ENCODE measurements at regions not wholly inside any gene's neighbourhood (a gene's known extent, or its start where the extent isn't known, plus 50 kb on each side); places are given as distances from the start of the nearest gene placed in this dataset.

DNA sequence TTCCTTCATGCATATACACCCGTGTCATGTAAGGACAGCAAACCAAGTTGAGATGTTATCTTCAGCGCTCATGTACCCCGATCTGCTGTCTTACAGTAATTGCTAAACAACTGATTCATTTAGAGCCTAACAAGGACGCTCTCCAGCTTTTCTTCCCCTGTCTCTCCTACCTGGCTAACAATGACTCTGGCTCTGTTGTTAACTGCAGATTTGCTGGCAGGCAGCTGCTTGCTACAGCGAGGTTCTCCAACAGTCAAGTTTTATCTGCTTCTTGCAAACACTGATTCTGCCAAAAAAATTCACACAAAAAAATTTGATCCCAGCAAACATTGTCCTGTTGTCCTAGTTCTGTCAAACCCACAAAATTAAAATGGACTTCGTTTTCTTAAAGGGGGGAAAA is 101.6 kb downstream of the OTX2 start:
- H3K4me1 Mint-ChIP-seq (ENCODE audit: low read depth, unreplicated experiment), result peaks cover 13% of the 10 kb centered on the region
- Histone ChIP-seq H3K4me3 (ENCODE audit: low read depth, low read length) (no peak overlapping the region), H3K4me1 (peaks cover 10% of the 10 kb centered on the region), H3K36me3 (ENCODE audit: control insufficient read depth, insufficient read depth, low read length) (no peaks in the 10 kb centered on the region), H3K27me3 (replicated peaks; ENCODE audit: control insufficient read depth, insufficient read depth, low read length) (no peaks in the 10 kb centered on the region), H3K9me3 (no peaks in the 10 kb centered on the region)
- H3K36me3 Mint-ChIP-seq (ENCODE audit: insufficient read depth, unreplicated experiment), result no peaks in the 10 kb centered on the region
- no peaks in the 10 kb centered on the region for H3K9me3 Mint-ChIP-seq (ENCODE audit: unreplicated experiment)
- DNase-seq, result no peak
- ChIA-PET CTCF (no interaction called here), POLR2A (no interaction called here)
- no peaks in the 10 kb centered on the region for H3K27me3 Mint-ChIP-seq (ENCODE audit: insufficient read depth, unreplicated experiment)
- TF ChIP-seq, protein P1, sequence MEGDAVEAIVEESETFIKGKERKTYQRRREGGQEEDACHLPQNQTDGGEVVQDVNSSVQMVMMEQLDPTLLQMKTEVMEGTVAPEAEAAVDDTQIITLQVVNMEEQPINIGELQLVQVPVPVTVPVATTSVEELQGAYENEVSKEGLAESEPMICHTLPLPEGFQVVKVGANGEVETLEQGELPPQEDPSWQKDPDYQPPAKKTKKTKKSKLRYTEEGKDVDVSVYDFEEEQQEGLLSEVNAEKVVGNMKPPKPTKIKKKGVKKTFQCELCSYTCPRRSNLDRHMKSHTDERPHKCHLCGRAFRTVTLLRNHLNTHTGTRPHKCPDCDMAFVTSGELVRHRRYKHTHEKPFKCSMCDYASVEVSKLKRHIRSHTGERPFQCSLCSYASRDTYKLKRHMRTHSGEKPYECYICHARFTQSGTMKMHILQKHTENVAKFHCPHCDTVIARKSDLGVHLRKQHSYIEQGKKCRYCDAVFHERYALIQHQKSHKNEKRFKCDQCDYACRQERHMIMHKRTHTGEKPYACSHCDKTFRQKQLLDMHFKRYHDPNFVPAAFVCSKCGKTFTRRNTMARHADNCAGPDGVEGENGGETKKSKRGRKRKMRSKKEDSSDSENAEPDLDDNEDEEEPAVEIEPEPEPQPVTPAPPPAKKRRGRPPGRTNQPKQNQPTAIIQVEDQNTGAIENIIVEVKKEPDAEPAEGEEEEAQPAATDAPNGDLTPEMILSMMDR (IDR thresholded peaks at IDR 0.05; ENCODE audit: insufficient read depth in 1 of 2, low read depth in 1 of 2, low read length in 1 of 2, severe bottlenecking in 1 of 2, unreplicated experiment in 1 of 2), result no peak
- no peak overlapping the region for H3K27ac Mint-ChIP-seq (ENCODE audit: unreplicated experiment)
- BruUV-seq (replicated peaks), result no TSS peak
- intact Hi-C loops (cut with micrococcal nuclease; ENCODE audit: unreplicated experiment), result no loop called here
- peak overlapping the region; percentile 6 for H3K4me3 Mint-ChIP-seq (ENCODE audit: unreplicated experiment)

DNA sequence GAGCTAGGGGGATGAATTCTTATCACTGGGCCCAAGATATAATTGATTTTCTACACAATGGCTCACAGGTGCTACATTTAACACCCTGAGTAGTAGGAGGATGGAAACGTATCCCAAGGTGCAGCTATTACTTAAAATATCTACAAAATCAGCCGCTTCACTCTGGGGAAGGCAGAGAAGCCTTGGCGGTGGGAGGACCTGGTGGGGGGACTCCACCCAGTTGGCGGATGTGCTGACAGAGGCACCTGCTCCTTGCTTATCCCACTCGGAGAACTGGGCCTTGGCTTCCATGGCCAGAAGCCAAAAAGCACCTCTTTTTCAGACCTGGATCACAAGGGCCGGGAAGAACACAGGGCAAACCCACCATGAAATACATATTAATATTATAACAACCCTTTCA is 106.3 kb downstream of the OTX2 start:
- intact Hi-C loops (cut with micrococcal nuclease; ENCODE audit: unreplicated experiment), result no loop called here
- no peak overlapping the region for H3K4me3 Mint-ChIP-seq (ENCODE audit: unreplicated experiment)
- no peak overlapping the region for H3K4me3 ChIP-seq (ENCODE audit: low read depth, low read length)
- peaks cover 4% of the 10 kb centered on the region for H3K4me1 ChIP-seq
- DNase-seq, result no peak
- no peaks in the 10 kb centered on the region for H3K9me3 Mint-ChIP-seq (ENCODE audit: unreplicated experiment)
- H3K27me3 ChIP-seq (replicated peaks; ENCODE audit: control insufficient read depth, insufficient read depth, low read length), result no peaks in the 10 kb centered on the region
- H3K36me3 Mint-ChIP-seq (ENCODE audit: insufficient read depth, unreplicated experiment), result no peaks in the 10 kb centered on the region
- no peak overlapping the region for H3K27ac Mint-ChIP-seq (ENCODE audit: unreplicated experiment)
- CTCF ChIA-PET, result no interaction called here
- no peaks in the 10 kb centered on the region for H3K27me3 Mint-ChIP-seq (ENCODE audit: insufficient read depth, unreplicated experiment)
- POLR2A ChIA-PET, result no interaction called here
- no TSS peak for BruUV-seq (replicated peaks)
- H3K36me3 ChIP-seq (ENCODE audit: control insufficient read depth, insufficient read depth, low read length), result no peaks in the 10 kb centered on the region
- peaks cover 6% of the 10 kb centered on the region for H3K4me1 Mint-ChIP-seq (ENCODE audit: low read depth, unreplicated experiment)
- H3K9me3 ChIP-seq, result no peaks in the 10 kb centered on the region
- TF ChIP-seq, protein P1 (IDR thresholded peaks at IDR 0.05; ENCODE audit: insufficient read depth in 1 of 2, low read depth in 1 of 2, low read length in 1 of 2, severe bottlenecking in 1 of 2, unreplicated experiment in 1 of 2), result no peak

DNA sequence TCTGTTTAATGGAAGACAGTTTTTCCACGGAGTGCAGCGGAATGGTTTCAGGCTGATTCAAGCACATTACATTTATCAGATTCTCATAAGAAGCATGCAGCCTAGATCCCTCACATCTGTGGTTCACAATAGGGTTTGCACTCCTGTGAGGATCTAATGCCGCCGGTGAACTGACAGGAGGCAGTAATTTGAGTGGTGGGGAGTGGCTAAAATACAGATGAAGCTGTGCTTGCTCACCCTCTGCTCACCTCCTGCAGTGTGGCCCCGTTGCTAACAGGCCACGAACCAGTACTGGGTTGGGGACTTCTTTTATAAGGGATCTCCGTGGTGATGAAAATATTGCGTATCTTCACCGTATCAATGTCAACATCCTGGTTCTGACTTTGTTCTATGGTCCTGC is 107.8 kb downstream of the OTX2 start:
- Mint-ChIP-seq H3K27ac (ENCODE audit: unreplicated experiment) (no peak overlapping the region), H3K4me3 (ENCODE audit: unreplicated experiment) (no peak overlapping the region), H3K27me3 (ENCODE audit: insufficient read depth, unreplicated experiment) (no peaks in the 10 kb centered on the region), H3K4me1 (ENCODE audit: low read depth, unreplicated experiment) (no peaks in the 10 kb centered on the region), H3K36me3 (ENCODE audit: insufficient read depth, unreplicated experiment) (no peaks in the 10 kb centered on the region), H3K9me3 (ENCODE audit: unreplicated experiment) (no peaks in the 10 kb centered on the region)
- H3K4me1 ChIP-seq, result no peaks in the 10 kb centered on the region
- POLR2A ChIA-PET, result no interaction called here
- intact Hi-C loops (cut with micrococcal nuclease; ENCODE audit: unreplicated experiment), result no loop called here
- H3K27me3 ChIP-seq (replicated peaks; ENCODE audit: control insufficient read depth, insufficient read depth, low read length), result no peaks in the 10 kb centered on the region
- no peaks in the 10 kb centered on the region for H3K9me3 ChIP-seq
- DNase-seq, result no peak
- H3K4me3 ChIP-seq (ENCODE audit: low read depth, low read length), result no peak overlapping the region
- CTCF ChIA-PET, result no interaction called here
- H3K36me3 ChIP-seq (ENCODE audit: control insufficient read depth, insufficient read depth, low read length), result no peaks in the 10 kb centered on the region
- TF ChIP-seq, protein P1 (IDR thresholded peaks at IDR 0.05; ENCODE audit: insufficient read depth in 1 of 2, low read depth in 1 of 2, low read length in 1 of 2, severe bottlenecking in 1 of 2, unreplicated experiment in 1 of 2), result no peak
- no TSS peak for BruUV-seq (replicated peaks)

Data from Caco-2 (cell line).